ENCODE measurements at regions not wholly inside any gene's neighbourhood (a gene's known extent, or its start where the extent isn't known, plus 50 kb on each side); places are given as distances from the start of the nearest gene placed in this dataset.

DNA sequence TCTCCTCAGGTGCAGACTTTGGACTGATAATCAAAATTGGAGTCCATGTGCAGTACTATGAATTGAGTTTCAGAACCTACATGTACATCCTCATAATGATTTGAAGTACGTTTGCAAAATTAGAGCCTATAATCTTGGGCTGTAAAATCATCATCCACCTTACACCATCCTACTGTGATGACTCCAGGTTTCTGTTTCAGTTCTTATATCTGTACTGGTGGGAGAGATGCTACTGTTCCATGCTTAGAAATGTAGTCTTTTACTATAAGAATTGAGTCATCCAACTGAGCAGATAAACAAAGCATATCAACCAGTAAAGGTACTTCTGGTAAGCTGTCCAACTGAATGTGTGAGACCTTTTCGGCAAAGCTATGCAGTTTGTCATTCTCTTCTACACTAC lies 586.3 kb upstream of the FAM174A start:
- ATAC-seq, result no peak
- TF ChIP-seq, protein P1, sequence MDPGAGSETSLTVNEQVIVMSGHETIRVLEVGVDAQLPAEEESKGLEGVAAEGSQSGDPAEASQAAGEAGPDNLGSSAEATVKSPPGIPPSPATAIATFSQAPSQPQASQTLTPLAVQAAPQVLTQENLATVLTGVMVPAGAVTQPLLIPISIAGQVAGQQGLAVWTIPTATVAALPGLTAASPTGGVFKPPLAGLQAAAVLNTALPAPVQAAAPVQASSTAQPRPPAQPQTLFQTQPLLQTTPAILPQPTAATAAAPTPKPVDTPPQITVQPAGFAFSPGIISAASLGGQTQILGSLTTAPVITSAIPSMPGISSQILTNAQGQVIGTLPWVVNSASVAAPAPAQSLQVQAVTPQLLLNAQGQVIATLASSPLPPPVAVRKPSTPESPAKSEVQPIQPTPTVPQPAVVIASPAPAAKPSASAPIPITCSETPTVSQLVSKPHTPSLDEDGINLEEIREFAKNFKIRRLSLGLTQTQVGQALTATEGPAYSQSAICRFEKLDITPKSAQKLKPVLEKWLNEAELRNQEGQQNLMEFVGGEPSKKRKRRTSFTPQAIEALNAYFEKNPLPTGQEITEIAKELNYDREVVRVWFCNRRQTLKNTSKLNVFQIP (CRISPR knock-in tag; IDR thresholded peaks at IDR 0.05; ENCODE audit: borderline replicate concordance, low read depth), result no peak
- no peak for TF ChIP-seq RARB (CRISPR knock-in tag; IDR thresholded peaks at IDR 0.05)
- no peak for TF ChIP-seq OSR1 (CRISPR knock-in tag; IDR thresholded peaks at IDR 0.05)
- TF ChIP-seq, protein P2, sequence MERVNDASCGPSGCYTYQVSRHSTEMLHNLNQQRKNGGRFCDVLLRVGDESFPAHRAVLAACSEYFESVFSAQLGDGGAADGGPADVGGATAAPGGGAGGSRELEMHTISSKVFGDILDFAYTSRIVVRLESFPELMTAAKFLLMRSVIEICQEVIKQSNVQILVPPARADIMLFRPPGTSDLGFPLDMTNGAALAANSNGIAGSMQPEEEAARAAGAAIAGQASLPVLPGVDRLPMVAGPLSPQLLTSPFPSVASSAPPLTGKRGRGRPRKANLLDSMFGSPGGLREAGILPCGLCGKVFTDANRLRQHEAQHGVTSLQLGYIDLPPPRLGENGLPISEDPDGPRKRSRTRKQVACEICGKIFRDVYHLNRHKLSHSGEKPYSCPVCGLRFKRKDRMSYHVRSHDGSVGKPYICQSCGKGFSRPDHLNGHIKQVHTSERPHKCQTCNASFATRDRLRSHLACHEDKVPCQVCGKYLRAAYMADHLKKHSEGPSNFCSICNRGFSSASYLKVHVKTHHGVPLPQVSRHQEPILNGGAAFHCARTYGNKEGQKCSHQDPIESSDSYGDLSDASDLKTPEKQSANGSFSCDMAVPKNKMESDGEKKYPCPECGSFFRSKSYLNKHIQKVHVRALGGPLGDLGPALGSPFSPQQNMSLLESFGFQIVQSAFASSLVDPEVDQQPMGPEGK (CRISPR knock-in tag; IDR thresholded peaks at IDR 0.05; ENCODE audit: borderline replicate concordance), result no peak
- no peak for TF ChIP-seq SNAI2 (CRISPR knock-in tag; IDR thresholded peaks at IDR 0.05)
- no peak for TF ChIP-seq GLIS3 (CRISPR knock-in tag; IDR thresholded peaks at IDR 0.05)
- no peak for TF ChIP-seq CSDC2 (CRISPR knock-in tag; IDR thresholded peaks at IDR 0.05)
- TF ChIP-seq PPARA (CRISPR knock-in tag; IDR thresholded peaks at IDR 0.05; ENCODE audit: borderline replicate concordance), result no peak
- TF ChIP-seq ARNTL (CRISPR knock-in tag; IDR thresholded peaks at IDR 0.05; ENCODE audit: borderline replicate concordance, low read depth), result no peak
- TF ChIP-seq, protein P3, sequence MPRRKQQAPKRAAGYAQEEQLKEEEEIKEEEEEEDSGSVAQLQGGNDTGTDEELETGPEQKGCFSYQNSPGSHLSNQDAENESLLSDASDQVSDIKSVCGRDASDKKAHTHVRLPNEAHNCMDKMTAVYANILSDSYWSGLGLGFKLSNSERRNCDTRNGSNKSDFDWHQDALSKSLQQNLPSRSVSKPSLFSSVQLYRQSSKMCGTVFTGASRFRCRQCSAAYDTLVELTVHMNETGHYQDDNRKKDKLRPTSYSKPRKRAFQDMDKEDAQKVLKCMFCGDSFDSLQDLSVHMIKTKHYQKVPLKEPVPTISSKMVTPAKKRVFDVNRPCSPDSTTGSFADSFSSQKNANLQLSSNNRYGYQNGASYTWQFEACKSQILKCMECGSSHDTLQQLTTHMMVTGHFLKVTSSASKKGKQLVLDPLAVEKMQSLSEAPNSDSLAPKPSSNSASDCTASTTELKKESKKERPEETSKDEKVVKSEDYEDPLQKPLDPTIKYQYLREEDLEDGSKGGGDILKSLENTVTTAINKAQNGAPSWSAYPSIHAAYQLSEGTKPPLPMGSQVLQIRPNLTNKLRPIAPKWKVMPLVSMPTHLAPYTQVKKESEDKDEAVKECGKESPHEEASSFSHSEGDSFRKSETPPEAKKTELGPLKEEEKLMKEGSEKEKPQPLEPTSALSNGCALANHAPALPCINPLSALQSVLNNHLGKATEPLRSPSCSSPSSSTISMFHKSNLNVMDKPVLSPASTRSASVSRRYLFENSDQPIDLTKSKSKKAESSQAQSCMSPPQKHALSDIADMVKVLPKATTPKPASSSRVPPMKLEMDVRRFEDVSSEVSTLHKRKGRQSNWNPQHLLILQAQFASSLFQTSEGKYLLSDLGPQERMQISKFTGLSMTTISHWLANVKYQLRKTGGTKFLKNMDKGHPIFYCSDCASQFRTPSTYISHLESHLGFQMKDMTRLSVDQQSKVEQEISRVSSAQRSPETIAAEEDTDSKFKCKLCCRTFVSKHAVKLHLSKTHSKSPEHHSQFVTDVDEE (CRISPR knock-in tag; IDR thresholded peaks at IDR 0.05), result no peak
- TF ChIP-seq ZFP3 (CRISPR knock-in tag; IDR thresholded peaks at IDR 0.05), result no peak
- TF ChIP-seq ISL1 (CRISPR knock-in tag; IDR thresholded peaks at IDR 0.05), result no peak
- TF ChIP-seq TCF4 (CRISPR knock-in tag; IDR thresholded peaks at IDR 0.05; ENCODE audit: borderline replicate concordance), result no peak
- no peak for TF ChIP-seq TOX (CRISPR knock-in tag; IDR thresholded peaks at IDR 0.05; ENCODE audit: borderline replicate concordance)

DNA sequence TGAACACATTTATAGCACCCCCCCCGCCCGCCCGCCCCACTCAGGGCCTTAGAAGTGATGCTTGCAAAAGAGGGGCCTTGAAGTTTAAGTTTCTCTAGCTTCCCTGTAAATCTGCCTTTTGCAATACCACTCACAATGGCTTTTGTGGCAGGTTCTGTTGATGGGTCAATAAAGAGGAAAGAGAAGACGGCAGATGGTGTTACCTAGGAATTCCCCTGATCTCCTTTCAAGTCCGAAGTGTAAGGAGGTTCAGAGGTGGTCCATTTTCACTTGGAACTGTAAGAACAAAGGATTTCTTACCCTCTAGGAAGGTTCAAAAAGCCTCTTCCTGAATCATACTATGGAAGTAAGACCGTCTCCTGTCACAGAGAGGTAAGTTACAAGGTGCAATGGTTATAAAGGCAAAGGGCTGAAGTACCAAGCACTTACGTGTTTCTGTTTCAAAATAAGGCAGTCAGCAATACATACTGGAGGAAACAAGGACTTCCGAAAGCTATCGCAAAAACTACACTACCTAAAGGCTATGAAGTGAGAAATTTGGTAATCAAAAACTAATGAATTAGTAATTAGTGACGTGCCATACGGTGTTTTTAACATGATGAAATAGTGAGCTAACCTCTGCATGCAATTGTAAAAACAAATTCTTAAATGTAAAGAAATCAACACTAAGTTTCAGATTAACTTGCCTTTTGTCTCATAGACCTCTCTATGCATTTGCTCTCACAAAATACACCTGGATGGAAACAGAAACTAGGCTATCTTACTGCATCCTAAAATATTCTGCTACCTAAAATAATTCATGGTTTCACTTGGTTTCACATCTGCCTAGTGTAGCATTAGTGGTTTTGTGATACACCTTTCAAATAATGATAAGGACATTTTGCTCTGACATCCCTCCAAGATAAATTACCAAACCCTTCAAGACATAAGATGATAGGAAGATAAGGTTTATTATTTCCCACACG lies 589.4 kb upstream of the FAM174A start:
- no peak for TF ChIP-seq TOX (CRISPR knock-in tag; IDR thresholded peaks at IDR 0.05; ENCODE audit: borderline replicate concordance)
- TF ChIP-seq, protein P2 (CRISPR knock-in tag; IDR thresholded peaks at IDR 0.05; ENCODE audit: borderline replicate concordance), result no peak
- TF ChIP-seq, protein P3 (CRISPR knock-in tag; IDR thresholded peaks at IDR 0.05), result no peak
- no peak for TF ChIP-seq RARB (CRISPR knock-in tag; IDR thresholded peaks at IDR 0.05)
- TF ChIP-seq TCF4 (CRISPR knock-in tag; IDR thresholded peaks at IDR 0.05; ENCODE audit: borderline replicate concordance), result no peak
- TF ChIP-seq CSRNP3 (CRISPR knock-in tag; IDR thresholded peaks at IDR 0.05), result no peak
- no peak for TF ChIP-seq OSR1 (CRISPR knock-in tag; IDR thresholded peaks at IDR 0.05)
- TF ChIP-seq SNAI2 (CRISPR knock-in tag; IDR thresholded peaks at IDR 0.05), result no peak
- TF ChIP-seq ESRRG (CRISPR knock-in tag; IDR thresholded peaks at IDR 0.05), result no peak
- TF ChIP-seq ZFP3 (CRISPR knock-in tag; IDR thresholded peaks at IDR 0.05), result no peak
- TF ChIP-seq, protein P1 (CRISPR knock-in tag; IDR thresholded peaks at IDR 0.05; ENCODE audit: borderline replicate concordance, low read depth), result no peak
- TF ChIP-seq ZNF565 (CRISPR knock-in tag; conservative IDR thresholded peaks at IDR 0.05; ENCODE audit: low read depth), result no peak
- TF ChIP-seq ZNF8 (CRISPR knock-in tag; IDR thresholded peaks at IDR 0.05), result no peak
- TF ChIP-seq, protein P4, sequence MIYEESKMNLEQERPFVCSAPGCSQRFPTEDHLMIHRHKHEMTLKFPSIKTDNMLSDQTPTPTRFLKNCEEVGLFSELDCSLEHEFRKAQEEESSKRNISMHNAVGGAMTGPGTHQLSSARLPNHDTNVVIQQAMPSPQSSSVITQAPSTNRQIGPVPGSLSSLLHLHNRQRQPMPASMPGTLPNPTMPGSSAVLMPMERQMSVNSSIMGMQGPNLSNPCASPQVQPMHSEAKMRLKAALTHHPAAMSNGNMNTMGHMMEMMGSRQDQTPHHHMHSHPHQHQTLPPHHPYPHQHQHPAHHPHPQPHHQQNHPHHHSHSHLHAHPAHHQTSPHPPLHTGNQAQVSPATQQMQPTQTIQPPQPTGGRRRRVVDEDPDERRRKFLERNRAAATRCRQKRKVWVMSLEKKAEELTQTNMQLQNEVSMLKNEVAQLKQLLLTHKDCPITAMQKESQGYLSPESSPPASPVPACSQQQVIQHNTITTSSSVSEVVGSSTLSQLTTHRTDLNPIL (CRISPR knock-in tag; IDR thresholded peaks at IDR 0.05; ENCODE audit: low read depth), result no peak
- no peak for TF ChIP-seq ISL1 (CRISPR knock-in tag; IDR thresholded peaks at IDR 0.05)
- ATAC-seq, result no peak

Data from SK-N-SH treated with all-trans-retinoic acid at 6 μM for 48 hours (cell line).